H1 (cell line): ENCODE measurements at regions not wholly inside any gene's neighbourhood (a gene's known extent, or its start where the extent isn't known, plus 50 kb on each side); places are given as distances from the start of the nearest gene placed in this dataset.

Experiments
- BCL11A ChIP-seq, 2 experiments: IDR thresholded peaks; one replicate each; pipeline ENCODE4 v1.6.1; 2011; ENCODE audit warnings: low read depth in 2 of 2, low read length in 2 of 2, mild to moderate bottlenecking in 2 of 2
- CREB1 ChIP-seq: IDR thresholded peaks from 2 replicates; pipeline ENCODE4 v1.6.1; 2012; ENCODE audit warnings: inconsistent platforms
- POLR2A ChIP-seq, 2 experiments: IDR thresholded peaks; 1 replicate in 1 of 2; 2 replicates in 1 of 2; pipeline ENCODE4 v1.6.1; 2011; ENCODE audit warnings: low read depth in 2 of 2, low read length in 2 of 2, mild to moderate bottlenecking in 2 of 2; ENCODE audit errors: control extremely low read depth in 1 of 2
- TF ChIP-seq, protein P1 (sequence below), 3 experiments: IDR thresholded peaks; 1 replicate in 2 of 3; 2 replicates in 1 of 3; pipeline versions ENCODE4 v1.5.1 to v1.6.1; 2011; ENCODE audit warnings: low read length in 3 of 3, mild to moderate bottlenecking in 3 of 3, inconsistent platforms in 2 of 3, low read depth in 1 of 3, moderate library complexity in 1 of 3; ENCODE audit not compliant: insufficient read depth in 1 of 3; ENCODE audit errors: control extremely low read depth in 1 of 3
- TF ChIP-seq, protein P2 (sequence below): IDR thresholded peaks from 2 replicates; pipeline ENCODE4 v1.6.1; 2012; ENCODE audit warnings: inconsistent platforms

DNA sequence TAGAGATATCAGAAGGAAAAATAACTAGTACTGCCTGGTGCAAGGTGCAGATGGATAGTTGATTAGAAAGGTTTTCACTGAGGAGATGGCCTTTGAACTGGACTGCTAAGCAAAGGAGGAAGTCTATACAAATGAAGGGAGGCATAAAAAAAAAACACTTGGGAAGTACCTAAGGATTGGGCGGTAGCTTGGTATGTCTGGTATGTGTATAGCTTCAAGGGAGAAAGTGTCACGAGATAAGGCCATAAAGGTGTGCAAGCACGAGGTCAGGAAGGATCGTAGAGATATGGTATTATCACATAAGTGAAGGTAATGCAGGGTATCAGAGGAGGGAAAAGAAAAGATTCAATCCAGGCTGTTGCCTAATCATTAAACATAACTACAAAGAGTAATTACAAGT, 517.2 kb upstream of the TSPY4 start:
- no peak for TF ChIP-seq CREB1
- TF ChIP-seq POLR2A (IDR thresholded peaks at IDR 0.05; ENCODE audit: control extremely low read depth in 1 of 2, low read depth in 2 of 2, low read length in 2 of 2), result no peak
- TF ChIP-seq, protein P1, sequence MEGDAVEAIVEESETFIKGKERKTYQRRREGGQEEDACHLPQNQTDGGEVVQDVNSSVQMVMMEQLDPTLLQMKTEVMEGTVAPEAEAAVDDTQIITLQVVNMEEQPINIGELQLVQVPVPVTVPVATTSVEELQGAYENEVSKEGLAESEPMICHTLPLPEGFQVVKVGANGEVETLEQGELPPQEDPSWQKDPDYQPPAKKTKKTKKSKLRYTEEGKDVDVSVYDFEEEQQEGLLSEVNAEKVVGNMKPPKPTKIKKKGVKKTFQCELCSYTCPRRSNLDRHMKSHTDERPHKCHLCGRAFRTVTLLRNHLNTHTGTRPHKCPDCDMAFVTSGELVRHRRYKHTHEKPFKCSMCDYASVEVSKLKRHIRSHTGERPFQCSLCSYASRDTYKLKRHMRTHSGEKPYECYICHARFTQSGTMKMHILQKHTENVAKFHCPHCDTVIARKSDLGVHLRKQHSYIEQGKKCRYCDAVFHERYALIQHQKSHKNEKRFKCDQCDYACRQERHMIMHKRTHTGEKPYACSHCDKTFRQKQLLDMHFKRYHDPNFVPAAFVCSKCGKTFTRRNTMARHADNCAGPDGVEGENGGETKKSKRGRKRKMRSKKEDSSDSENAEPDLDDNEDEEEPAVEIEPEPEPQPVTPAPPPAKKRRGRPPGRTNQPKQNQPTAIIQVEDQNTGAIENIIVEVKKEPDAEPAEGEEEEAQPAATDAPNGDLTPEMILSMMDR (IDR thresholded peaks at IDR 0.05; ENCODE audit: control extremely low read depth in 1 of 3, insufficient read depth in 1 of 3, low read depth in 1 of 3, low read length in 3 of 3), result no peak
- no peak for TF ChIP-seq BCL11A (IDR thresholded peaks at IDR 0.05; ENCODE audit: low read depth in 2 of 2, low read length in 2 of 2)
- TF ChIP-seq, protein P2, sequence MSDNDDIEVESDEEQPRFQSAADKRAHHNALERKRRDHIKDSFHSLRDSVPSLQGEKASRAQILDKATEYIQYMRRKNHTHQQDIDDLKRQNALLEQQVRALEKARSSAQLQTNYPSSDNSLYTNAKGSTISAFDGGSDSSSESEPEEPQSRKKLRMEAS, result no peak
